NCI-H2196 (cell line): ENCODE measurements at regions not wholly inside any gene's neighbourhood (a gene's known extent, or its start where the extent isn't known, plus 50 kb on each side); places are given as distances from the start of the nearest gene placed in this dataset.
"Not testable (repeated sequence)": the region's sequence is repeated elsewhere in the genome, so short reads cannot be mapped to it uniquely, and the experiment has no call there.

Experiments
- DNase-seq: peaks from one replicate; lab custom pipeline; 2025; ENCODE audit not compliant: unreplicated experiment; lab: John Stamatoyannopoulos, UW

GRCh38 chr14:89469210-89470198 is 52.5 kb upstream of the FOXN3 start:
- no peak for DNase-seq

GRCh38 chr14:89468566-89468965 is 51.5 kb upstream of the FOXN3 start:
- no peak for DNase-seq

DNA sequence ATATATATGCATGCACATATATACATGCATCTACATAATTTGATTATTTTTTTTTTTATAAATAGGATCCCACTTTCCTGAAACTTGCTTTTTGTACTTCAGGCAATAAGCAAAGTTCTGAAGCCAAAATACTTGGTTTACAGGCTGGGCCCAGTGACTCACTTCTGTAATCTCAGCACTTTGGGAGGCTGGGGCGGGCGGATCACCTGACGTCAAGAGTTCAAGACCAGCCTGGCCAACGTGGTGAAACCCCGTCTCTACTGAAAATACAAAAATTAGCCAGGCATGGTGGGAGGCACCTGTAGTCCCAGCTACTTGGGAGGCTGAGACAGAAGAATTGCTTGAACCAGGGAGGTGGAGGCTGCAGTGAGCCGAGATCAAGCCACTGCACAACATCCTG is 51.0 kb upstream of the FOXN3 start:
- not testable (repeated sequence) for DNase-seq

- DNase-seq = no peak
Observed at GRCh38 chr14:89466944-89467343, 49.9 kb upstream of the FOXN3 start.
